22Rv1 (cell line): ENCODE measurements at regions not wholly inside any gene's neighbourhood (a gene's known extent, or its start where the extent isn't known, plus 50 kb on each side); places are given as distances from the start of the nearest gene placed in this dataset.

Source experiments
- CTCF ChIP-seq: fragments of 450-650 bp; IDR thresholded peaks from 2 replicates; pipeline ENCODE4 v1.5.1; 2017; ENCODE audit warnings: mild to moderate bottlenecking
- ZFX ChIP-seq: fragments of 450-650 bp; IDR thresholded peaks from 2 replicates; pipeline ENCODE4 v1.6.1; 2017; ENCODE audit warnings: antibody characterized with exemption, borderline replicate concordance

GRCh38 chr6:132017942-132018341 is 66.8 kb upstream of the CCN2 start:
- TF ChIP-seq ZFX (no peak), CTCF (no peak)
